ENCODE measurements at regions not wholly inside any gene's neighbourhood (a gene's known extent, or its start where the extent isn't known, plus 50 kb on each side); places are given as distances from the start of the nearest gene placed in this dataset.

GRCh38 chr2:144615866-144616565 lies 96.1 kb upstream of the ZEB2 start:
- Histone ChIP-seq H3K36me3 (no peaks in the 10 kb centered on the region), H3K9me3 (no peaks in the 10 kb centered on the region), H3K4me1 (peaks cover 6 to 7% of the 10 kb centered on the region in 2 donors), H3K4me3 (replicated peaks in 1 of 3) (no peak overlapping the region), H3K27me3 (no peaks in the 10 kb centered on the region), H3K27ac (no peak overlapping the region)
- intact Hi-C loops (cut with DNase I) = no loop called here
- TF ChIP-seq CTCF (IDR thresholded peaks at IDR 0.05) = no peak
- no peak for TF ChIP-seq POLR2A (IDR thresholded peaks at IDR 0.05)
- 13 to 18% methylated on average over 5 of the region's 5 CpGs for WGBS, 2 donors
- no peak for DNase-seq

GRCh38 chr2:144607891-144608521 lies 88.1 kb upstream of the ZEB2 start:
- no peak overlapping the region for H3K4me3 ChIP-seq (replicated peaks in 1 of 3)
- no peaks in the 10 kb centered on the region for H3K9me3 ChIP-seq
- no peak for TF ChIP-seq CTCF (IDR thresholded peaks at IDR 0.05)
- TF ChIP-seq POLR2A (IDR thresholded peaks at IDR 0.05) = no peak
- H3K27me3 ChIP-seq = no peaks in the 10 kb centered on the region
- H3K4me1 ChIP-seq = no peaks in the 10 kb centered on the region
- WGBS, 2 donors = 63 to 77% methylated on average over 7 of the region's 7 CpGs
- no peaks in the 10 kb centered on the region for H3K36me3 ChIP-seq
- no peak for DNase-seq
- H3K27ac ChIP-seq = no peak overlapping the region
- intact Hi-C loops (cut with DNase I) = no loop called here

- H3K27me3 ChIP-seq = no peaks in the 10 kb centered on the region
- intact Hi-C loops (cut with DNase I) = no loop called here
- DNase-seq = no peak
- no peak overlapping the region for H3K4me3 ChIP-seq (replicated peaks in 1 of 3)
- WGBS, 2 donors = 92 to 93% methylated on average over 8 of the region's 8 CpGs
- TF ChIP-seq POLR2A (IDR thresholded peaks at IDR 0.05) (no peak), CTCF (IDR thresholded peaks at IDR 0.05) (no peak)
- H3K36me3 ChIP-seq = no peaks in the 10 kb centered on the region
- H3K27ac ChIP-seq = no peak overlapping the region
- H3K4me1 ChIP-seq = no peaks in the 10 kb centered on the region
- H3K9me3 ChIP-seq = no peaks in the 10 kb centered on the region
Observed at GRCh38 chr2:144607099-144607498, 87.2 kb upstream of the ZEB2 start.

- H3K27ac ChIP-seq = no peak overlapping the region
- no peaks in the 10 kb centered on the region for H3K9me3 ChIP-seq
- no peaks in the 10 kb centered on the region for H3K36me3 ChIP-seq
- intact Hi-C loops (cut with DNase I) = no loop called here
- TF ChIP-seq CTCF (IDR thresholded peaks at IDR 0.05) = no peak
- TF ChIP-seq POLR2A (IDR thresholded peaks at IDR 0.05) = no peak
- no peaks in the 10 kb centered on the region for H3K27me3 ChIP-seq
- no peaks in the 10 kb centered on the region for H3K4me1 ChIP-seq
- DNase-seq = no peak
- WGBS, 2 donors = 87 to 93% methylated on average over 1 of the region's 1 CpG
- no peak overlapping the region for H3K4me3 ChIP-seq (replicated peaks in 1 of 3)
Observed at GRCh38 chr2:144606466-144607095, 86.7 kb upstream of the ZEB2 start.
